Breast epithelium (tissue), 4 donors: ENCODE measurements at regions not wholly inside any gene's neighbourhood (a gene's known extent, or its start where the extent isn't known, plus 50 kb on each side); places are given as distances from the start of the nearest gene placed in this dataset.

Source experiments
- DNase-seq, 2 donors: peaks; one replicate each; pipeline ENCODE4 v3.0.0-alpha.2; 2019; ENCODE audit warnings: low spot score in 2 of 2
- H3K27ac ChIP-seq, 2 donors: fragments of 200-600 bp; sonication (generic) in 1 of 2; one replicate each; pipeline ENCODE4 v1.5.1; 2016 to 2019; ENCODE audit warnings: mild to moderate bottlenecking in 1 of 2
- H3K27me3 ChIP-seq, 2 donors: fragments of 200-600 bp; sonication (generic) in 1 of 2; one replicate each; pipeline versions ENCODE4 v1.5.1 to v1.6.0; 2017 to 2019; ENCODE audit warnings: control low read depth in 1 of 2, mild to moderate bottlenecking in 1 of 2
- H3K36me3 ChIP-seq: fragments of 200-600 bp; one replicate; pipeline ENCODE4 v1.5.1; 2019
- H3K4me1 ChIP-seq, 2 donors: fragments of 200-600 bp; sonication (generic); one replicate each; pipeline ENCODE4 v1.5.1; 2016 to 2019; ENCODE audit warnings: control low read depth in 1 of 2
- H3K4me3 ChIP-seq, 3 donors: fragments of 200-600 bp; sonication (generic); 1 replicate in 2 of 3; 2 replicates in 1 of 3; pipeline ENCODE4 v1.5.1; 2016 to 2019; ENCODE audit warnings: mild to moderate bottlenecking in 3 of 3, moderate library complexity in 2 of 3
- H3K9me3 ChIP-seq, 2 donors: fragments of 200-600 bp; sonication (generic) in 1 of 2; one replicate each; pipeline ENCODE4 v1.5.1; 2016 to 2019; ENCODE audit warnings: control low read depth in 1 of 2
- POLR2A ChIP-seq: fragments of 450-650 bp; IDR thresholded peaks from one replicate; pipeline ENCODE4 v1.6.1; 2016; ENCODE audit warnings: antibody characterized with exemption, mild to moderate bottlenecking, moderate library complexity
- POLR2AphosphoS5 ChIP-seq, 3 donors: sonication (generic); formaldehyde crosslinking; IDR thresholded peaks; one replicate each; pipeline ENCODE4 v1.6.1; 2017; ENCODE audit warnings: antibody characterized with exemption in 3 of 3
- intact Hi-C: fragments of 100-400 bp; cut with DNase I; formaldehyde crosslinking; loops from one replicate; pipeline ENCODE4 v1.15.1; 2023; ENCODE audit warnings: low total_unique reads
- TF ChIP-seq, protein P1 (sequence below), 3 donors: fragments of 450-650 bp; IDR thresholded peaks; one replicate each; pipeline ENCODE4 v1.5.1; 2016 to 2017; ENCODE audit warnings: antibody characterized with exemption in 3 of 3, mild to moderate bottlenecking in 3 of 3, moderate library complexity in 3 of 3

DNA sequence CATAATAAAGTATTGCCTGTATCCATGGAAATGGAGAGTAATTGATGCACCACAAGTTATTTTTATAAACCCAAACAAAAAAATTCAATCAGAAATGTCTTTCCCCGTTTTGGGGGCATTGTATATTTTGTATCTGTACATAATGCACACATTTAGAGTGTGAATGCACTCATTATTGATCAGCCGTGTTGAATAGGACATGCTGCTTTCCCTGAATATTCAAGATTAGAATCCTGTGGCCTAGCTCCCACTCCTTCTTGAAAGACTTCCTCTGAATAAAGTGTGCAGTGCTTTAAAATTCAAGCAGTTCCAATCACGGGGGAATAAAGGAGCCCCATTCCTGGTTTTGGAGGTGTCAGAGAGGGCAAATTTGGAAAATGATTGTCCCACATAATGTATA is 103.8 kb upstream of the TOX3 start:
- no peak overlapping the region for H3K27ac ChIP-seq
- TF ChIP-seq POLR2AphosphoS5 (IDR thresholded peaks at IDR 0.05): no peak
- TF ChIP-seq POLR2A: no peak
- TF ChIP-seq, protein P1, sequence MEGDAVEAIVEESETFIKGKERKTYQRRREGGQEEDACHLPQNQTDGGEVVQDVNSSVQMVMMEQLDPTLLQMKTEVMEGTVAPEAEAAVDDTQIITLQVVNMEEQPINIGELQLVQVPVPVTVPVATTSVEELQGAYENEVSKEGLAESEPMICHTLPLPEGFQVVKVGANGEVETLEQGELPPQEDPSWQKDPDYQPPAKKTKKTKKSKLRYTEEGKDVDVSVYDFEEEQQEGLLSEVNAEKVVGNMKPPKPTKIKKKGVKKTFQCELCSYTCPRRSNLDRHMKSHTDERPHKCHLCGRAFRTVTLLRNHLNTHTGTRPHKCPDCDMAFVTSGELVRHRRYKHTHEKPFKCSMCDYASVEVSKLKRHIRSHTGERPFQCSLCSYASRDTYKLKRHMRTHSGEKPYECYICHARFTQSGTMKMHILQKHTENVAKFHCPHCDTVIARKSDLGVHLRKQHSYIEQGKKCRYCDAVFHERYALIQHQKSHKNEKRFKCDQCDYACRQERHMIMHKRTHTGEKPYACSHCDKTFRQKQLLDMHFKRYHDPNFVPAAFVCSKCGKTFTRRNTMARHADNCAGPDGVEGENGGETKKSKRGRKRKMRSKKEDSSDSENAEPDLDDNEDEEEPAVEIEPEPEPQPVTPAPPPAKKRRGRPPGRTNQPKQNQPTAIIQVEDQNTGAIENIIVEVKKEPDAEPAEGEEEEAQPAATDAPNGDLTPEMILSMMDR (IDR thresholded peaks at IDR 0.05): no peak
- no peaks in the 10 kb centered on the region for H3K9me3 ChIP-seq
- H3K4me1 ChIP-seq: no peaks in the 10 kb centered on the region
- no peak overlapping the region for H3K4me3 ChIP-seq
- H3K27me3 ChIP-seq: no peaks in the 10 kb centered on the region
- no peak for DNase-seq
- H3K36me3 ChIP-seq: no peaks in the 10 kb centered on the region
- intact Hi-C loops: no loop called here

DNA sequence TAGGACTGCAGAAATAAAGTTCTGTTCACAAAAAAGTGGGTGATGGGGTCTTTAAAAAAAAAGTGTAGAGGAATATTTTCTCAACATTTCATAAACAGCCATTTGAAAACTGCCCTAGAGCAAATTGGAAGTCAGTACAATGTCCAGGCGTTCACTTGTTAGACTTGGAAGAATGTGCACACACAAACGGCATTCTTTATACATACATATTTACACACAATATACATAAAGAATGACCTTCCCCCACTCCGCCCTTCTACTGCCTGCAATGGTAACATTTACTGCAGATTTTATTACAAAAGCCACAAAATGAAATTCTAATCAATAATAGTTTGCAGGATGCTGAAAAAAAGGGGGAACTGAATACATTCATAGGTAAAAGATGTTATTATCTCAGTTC is 103.4 kb upstream of the TOX3 start:
- intact Hi-C loops: no loop called here
- TF ChIP-seq, protein P1 (IDR thresholded peaks at IDR 0.05): no peak
- TF ChIP-seq POLR2A (no peak), POLR2AphosphoS5 (IDR thresholded peaks at IDR 0.05) (no peak)

DNA sequence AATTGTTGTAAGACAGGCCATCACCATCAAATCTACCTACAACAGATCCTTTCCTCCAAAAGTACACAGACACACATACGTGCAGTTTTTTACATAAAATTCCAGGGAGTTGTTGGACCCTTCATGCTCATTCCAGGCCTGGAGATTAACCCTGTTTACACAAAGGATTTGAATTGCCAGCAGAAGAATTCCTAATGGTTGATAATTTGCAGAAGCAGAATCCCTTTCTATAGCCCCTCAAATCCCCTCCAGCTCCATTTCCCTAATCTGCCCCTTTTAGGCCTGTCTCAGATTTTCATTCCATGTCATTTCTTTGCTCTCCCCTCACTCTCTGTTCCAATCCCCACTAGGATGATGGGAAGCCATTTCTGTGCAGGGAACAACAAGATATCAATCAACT is 102.9 kb upstream of the TOX3 start:
- no peaks in the 10 kb centered on the region for H3K36me3 ChIP-seq

More for the DNA sequence above, 103.4 kb upstream of the TOX3 start:
- DNase-seq: no peak
- H3K27ac ChIP-seq: no peak overlapping the region
- H3K9me3 ChIP-seq: no peaks in the 10 kb centered on the region
- no peaks in the 10 kb centered on the region for H3K27me3 ChIP-seq
- no peak overlapping the region for H3K4me3 ChIP-seq
- H3K36me3 ChIP-seq: no peaks in the 10 kb centered on the region
- H3K4me1 ChIP-seq: no peaks in the 10 kb centered on the region

DNA sequence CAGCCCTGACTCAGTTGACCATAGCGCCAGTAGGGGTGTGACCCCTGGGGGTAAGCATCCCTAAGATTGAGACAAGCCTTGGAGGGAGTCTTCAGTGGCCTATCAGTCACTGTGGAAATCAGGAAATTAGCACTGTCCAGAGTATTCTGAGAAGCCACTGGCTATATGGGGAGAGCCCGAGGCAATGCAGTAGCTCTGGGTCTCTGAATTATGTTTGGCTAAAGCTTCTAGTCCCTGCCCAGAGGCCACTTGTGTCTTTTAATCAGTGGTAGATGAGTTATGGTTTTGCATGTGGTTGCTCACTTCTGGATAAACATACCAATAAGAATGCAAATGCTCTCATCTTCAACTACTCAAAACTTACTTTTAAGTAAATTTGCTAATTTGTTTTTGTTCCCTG is 100.6 kb upstream of the TOX3 start:
- DNase-seq: no peak
- Histone ChIP-seq H3K36me3 (no peaks in the 10 kb centered on the region), H3K27ac (no peak overlapping the region), H3K4me1 (no peaks in the 10 kb centered on the region), H3K27me3 (no peaks in the 10 kb centered on the region), H3K4me3 (no peak overlapping the region), H3K9me3 (no peaks in the 10 kb centered on the region)
- TF ChIP-seq, protein P1 (IDR thresholded peaks at IDR 0.05): no peak
- TF ChIP-seq POLR2AphosphoS5 (IDR thresholded peaks at IDR 0.05): no peak
- TF ChIP-seq POLR2A: no peak
- intact Hi-C loops: no loop called here

More for the DNA sequence above, 102.9 kb upstream of the TOX3 start:
- H3K27me3 ChIP-seq: no peaks in the 10 kb centered on the region
- TF ChIP-seq POLR2AphosphoS5 (IDR thresholded peaks at IDR 0.05) (no peak), POLR2A (no peak)
- TF ChIP-seq, protein P1 (IDR thresholded peaks at IDR 0.05): no peak
- intact Hi-C loops: no loop called here
- no peak overlapping the region for H3K4me3 ChIP-seq
- no peak overlapping the region for H3K27ac ChIP-seq
- no peaks in the 10 kb centered on the region for H3K9me3 ChIP-seq
- no peak for DNase-seq
- no peaks in the 10 kb centered on the region for H3K4me1 ChIP-seq

DNA sequence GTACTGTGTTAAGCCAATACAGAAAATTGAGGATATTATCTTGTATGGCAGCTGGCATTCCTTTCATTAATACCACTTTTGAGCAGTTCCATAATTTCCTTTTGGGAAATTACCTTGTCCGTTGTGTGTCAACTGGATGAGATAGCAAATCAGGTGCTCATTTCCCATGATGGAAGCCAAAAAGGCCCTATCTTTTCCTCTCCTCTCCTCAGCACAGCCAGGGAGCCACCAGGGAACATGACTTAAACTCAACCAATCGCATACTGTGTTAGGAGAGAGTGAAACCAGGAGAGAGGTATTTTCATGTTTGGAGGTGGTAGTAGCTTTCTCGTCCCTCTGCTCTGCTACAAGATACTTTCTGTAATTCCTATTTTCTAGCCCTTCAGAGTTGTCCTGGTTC is 96.1 kb upstream of the TOX3 start:
- no peaks in the 10 kb centered on the region for H3K27me3 ChIP-seq
- intact Hi-C loops: no loop called here
- TF ChIP-seq POLR2AphosphoS5 (IDR thresholded peaks at IDR 0.05) (no peak), POLR2A (no peak)
- TF ChIP-seq, protein P1 (IDR thresholded peaks at IDR 0.05): no peak
- H3K4me1 ChIP-seq: no peaks in the 10 kb centered on the region
- H3K9me3 ChIP-seq: no peaks in the 10 kb centered on the region
- H3K4me3 ChIP-seq: no peak overlapping the region
- no peak overlapping the region for H3K27ac ChIP-seq
- H3K36me3 ChIP-seq: no peaks in the 10 kb centered on the region
- DNase-seq: no peak
